Activated T-cell treated with anti-CD3 and anti-CD28 coated beads, Interleukin-2, amount 50 U/mL, for 4 hours (primary cell): ENCODE measurements at regions not wholly inside any gene's neighbourhood (a gene's known extent, or its start where the extent isn't known, plus 50 kb on each side); places are given as distances from the start of the nearest gene placed in this dataset.
"Not testable (repeated sequence)": the region's sequence is repeated elsewhere in the genome, so short reads cannot be mapped to it uniquely, and the experiment has no call there.

Experiments
- ATAC-seq, 2 donors: fragments of 200-7000 bp; cut with Tn5 transposase; one replicate each; pipeline ENCODE4 v1.10.0; 2021
- DNase-seq: peaks from one replicate; pipeline ENCODE4 v3.0.0-alpha.2; 2020
- H3K27me3 Mint-ChIP-seq: one replicate; pipeline ENCODE4 v1.8.0; 2021; ENCODE audit warnings: low read depth, mixed read lengths
- H3K36me3 Mint-ChIP-seq: one replicate; pipeline ENCODE4 v1.8.0; 2022; ENCODE audit warnings: mixed read lengths; ENCODE audit not compliant: insufficient read depth
- H3K4me1 Mint-ChIP-seq: one replicate; pipeline ENCODE4 v1.8.0; 2021; ENCODE audit warnings: low read depth, mixed read lengths
- H3K4me3 Mint-ChIP-seq: one replicate; pipeline ENCODE4 v1.8.0; 2021; ENCODE audit warnings: mild to moderate bottlenecking, moderate library complexity, mixed read lengths
- H3K9me3 Mint-ChIP-seq: one replicate; pipeline ENCODE4 v1.8.0; 2021; ENCODE audit warnings: mixed read lengths

- H3K9me3 Mint-ChIP-seq = peaks cover 23% of the 10 kb centered on the region
- H3K4me3 Mint-ChIP-seq = no peak overlapping the region
- H3K36me3 Mint-ChIP-seq = peaks cover 2% of the 10 kb centered on the region
- peaks cover 2% of the 10 kb centered on the region for H3K27me3 Mint-ChIP-seq
- H3K4me1 Mint-ChIP-seq = no peaks in the 10 kb centered on the region
- ATAC-seq (no peak), DNase-seq (no peak)
Measured at GRCh38 chr9:7592321-7593316, 207.0 kb downstream of the DMAC1 start.

GRCh38 chr9:7591501-7591900 is 208.1 kb downstream of the DMAC1 start:
- Mint-ChIP-seq H3K4me3 (no peak overlapping the region), H3K9me3 (peaks cover 23% of the 10 kb centered on the region), H3K36me3 (peaks cover 2% of the 10 kb centered on the region), H3K27me3 (peaks cover 2% of the 10 kb centered on the region), H3K4me1 (no peaks in the 10 kb centered on the region)
- DNase-seq (no peak), ATAC-seq (no peak)

- DNase-seq = no peak
- Mint-ChIP-seq H3K4me1 (no peaks in the 10 kb centered on the region), H3K9me3 (no peaks in the 10 kb centered on the region), H3K27me3 (peaks cover 2% of the 10 kb centered on the region), H3K36me3 (no peaks in the 10 kb centered on the region), H3K4me3 (no peak overlapping the region)
- no peak for ATAC-seq
Measured at GRCh38 chr9:7580568-7580967, 219.0 kb downstream of the DMAC1 start.

- Mint-ChIP-seq H3K4me3 (no peak overlapping the region), H3K9me3 (no peaks in the 10 kb centered on the region), H3K36me3 (no peaks in the 10 kb centered on the region), H3K27me3 (peaks cover 2% of the 10 kb centered on the region), H3K4me1 (no peaks in the 10 kb centered on the region)
- DNase-seq (no peak), ATAC-seq (no peak)
Measured at GRCh38 chr9:7579351-7579750, 220.2 kb downstream of the DMAC1 start.

- no peaks in the 10 kb centered on the region for H3K4me1 Mint-ChIP-seq
- H3K36me3 Mint-ChIP-seq = no peaks in the 10 kb centered on the region
- no peak for DNase-seq
- peaks cover 2% of the 10 kb centered on the region for H3K27me3 Mint-ChIP-seq
- H3K4me3 Mint-ChIP-seq = no peak overlapping the region
- ATAC-seq = no peak
- H3K9me3 Mint-ChIP-seq = no peaks in the 10 kb centered on the region
Measured at GRCh38 chr9:7578951-7579350, 220.6 kb downstream of the DMAC1 start.

- no peaks in the 10 kb centered on the region for H3K9me3 Mint-ChIP-seq
- peak; percentile 56 for DNase-seq
Measured at GRCh38 chr9:7570107-7570720, 229.4 kb downstream of the DMAC1 start.

GRCh38 chr9:7567687-7568086 is 231.9 kb downstream of the DMAC1 start:
- Mint-ChIP-seq H3K27me3 (peaks cover 7% of the 10 kb centered on the region), H3K36me3 (no peaks in the 10 kb centered on the region), H3K9me3 (no peaks in the 10 kb centered on the region), H3K4me3 (no peak overlapping the region), H3K4me1 (no peaks in the 10 kb centered on the region)
- DNase-seq (no peak), ATAC-seq (no peak)

More at GRCh38 chr9:7570107-7570720, 229.4 kb downstream of the DMAC1 start:
- ATAC-seq = peak in 1 of 2 donors; percentile 67
- Mint-ChIP-seq H3K4me3 (no peak overlapping the region), H3K4me1 (no peaks in the 10 kb centered on the region), H3K27me3 (peaks cover 7% of the 10 kb centered on the region), H3K36me3 (no peaks in the 10 kb centered on the region)

- no peaks in the 10 kb centered on the region for H3K36me3 Mint-ChIP-seq
- no peaks in the 10 kb centered on the region for H3K9me3 Mint-ChIP-seq
- H3K4me3 Mint-ChIP-seq = no peak overlapping the region
- no peaks in the 10 kb centered on the region for H3K4me1 Mint-ChIP-seq
- DNase-seq (no peak), ATAC-seq (no peak)
- no peaks in the 10 kb centered on the region for H3K27me3 Mint-ChIP-seq
Measured at GRCh38 chr9:7561527-7562080, 238.0 kb downstream of the DMAC1 start.

- no peaks in the 10 kb centered on the region for H3K4me1 Mint-ChIP-seq
- DNase-seq = no peak
- no peak overlapping the region for H3K4me3 Mint-ChIP-seq
- no peaks in the 10 kb centered on the region for H3K27me3 Mint-ChIP-seq
- H3K36me3 Mint-ChIP-seq = no peaks in the 10 kb centered on the region
- no peak for ATAC-seq
- H3K9me3 Mint-ChIP-seq = no peaks in the 10 kb centered on the region
Measured at GRCh38 chr9:7560669-7561305, 238.8 kb downstream of the DMAC1 start.

GRCh38 chr9:7554699-7555098 is 244.9 kb downstream of the DMAC1 start:
- no peak for ATAC-seq
- DNase-seq = no peak
- no peaks in the 10 kb centered on the region for H3K4me1 Mint-ChIP-seq
- H3K9me3 Mint-ChIP-seq = no peaks in the 10 kb centered on the region
- H3K4me3 Mint-ChIP-seq = no peak overlapping the region
- H3K36me3 Mint-ChIP-seq = no peaks in the 10 kb centered on the region
- H3K27me3 Mint-ChIP-seq = peaks cover 8% of the 10 kb centered on the region

GRCh38 chr9:7552706-7553105 is 246.9 kb downstream of the DMAC1 start:
- DNase-seq, H3K9me3 Mint-ChIP-seq, H3K4me3 Mint-ChIP-seq, H3K4me1 Mint-ChIP-seq, H3K36me3 Mint-ChIP-seq, ATAC-seq: not testable (repeated sequence)
- H3K27me3 Mint-ChIP-seq = peaks cover 11% of the 10 kb centered on the region

- ATAC-seq = no peak
Measured at GRCh38 chr9:7549249-7549648, 250.3 kb downstream of the DMAC1 start.

GRCh38 chr9:7546261-7546660 is 253.3 kb downstream of the DMAC1 start:
- H3K9me3 Mint-ChIP-seq = no peaks in the 10 kb centered on the region
- H3K36me3 Mint-ChIP-seq = no peaks in the 10 kb centered on the region
- peaks cover 14% of the 10 kb centered on the region for H3K27me3 Mint-ChIP-seq
- DNase-seq = no peak
- no peak for ATAC-seq
- no peaks in the 10 kb centered on the region for H3K4me1 Mint-ChIP-seq
- no peak overlapping the region for H3K4me3 Mint-ChIP-seq

More at GRCh38 chr9:7549249-7549648, 250.3 kb downstream of the DMAC1 start:
- Mint-ChIP-seq H3K9me3 (no peaks in the 10 kb centered on the region), H3K4me3 (no peak overlapping the region), H3K27me3 (peaks cover 16% of the 10 kb centered on the region), H3K4me1 (no peaks in the 10 kb centered on the region), H3K36me3 (no peaks in the 10 kb centered on the region)
- no peak for DNase-seq

- H3K27me3 Mint-ChIP-seq = peaks cover 11% of the 10 kb centered on the region
- no peak for DNase-seq
- no peaks in the 10 kb centered on the region for H3K36me3 Mint-ChIP-seq
- H3K4me3 Mint-ChIP-seq = no peak overlapping the region
- H3K9me3 Mint-ChIP-seq = no peaks in the 10 kb centered on the region
- no peak for ATAC-seq
- no peaks in the 10 kb centered on the region for H3K4me1 Mint-ChIP-seq
Measured at GRCh38 chr9:7545371-7546165, 254.0 kb downstream of the DMAC1 start.
